ENCODE measurements at regions not wholly inside any gene's neighbourhood (a gene's known extent, or its start where the extent isn't known, plus 50 kb on each side); places are given as distances from the start of the nearest gene placed in this dataset.

GRCh38 chr18:42211201-42211600 lies 256.2 kb downstream of the PIK3C3 start:
- Histone ChIP-seq H3K4me2 (ENCODE audit: extremely low read depth, insufficient read depth, low read length) (no peak overlapping the region), H3K9me3 (ENCODE audit: control insufficient read depth, insufficient read depth, low read depth, low read length) (no peaks in the 10 kb centered on the region), H3K27ac (ENCODE audit: insufficient read depth, low read length) (no peak overlapping the region), H3K4me1 (ENCODE audit: control insufficient read depth, extremely low read depth, insufficient read depth, low read length) (no peaks in the 10 kb centered on the region), H3K9ac (ENCODE audit: insufficient read depth, low read length) (no peak overlapping the region), H3K27me3 (ENCODE audit: control insufficient read depth, insufficient read depth, low read length) (no peaks in the 10 kb centered on the region), H3K4me3 (replicated peaks in 1 of 4; ENCODE audit: control extremely low read depth in 1 of 4, insufficient read depth in 1 of 4, low read depth in 3 of 4, low read length in 4 of 4) (no peak overlapping the region), H2AFZ (ENCODE audit: low read length) (no peak overlapping the region), H4K20me1 (ENCODE audit: control insufficient read depth, extremely low read depth, insufficient read depth, low read length) (no peaks in the 10 kb centered on the region), H3K79me2 (ENCODE audit: control insufficient read depth, insufficient read depth, low read length) (no peaks in the 10 kb centered on the region), H3K36me3 (ENCODE audit: control insufficient read depth, insufficient read depth, low read length) (no peaks in the 10 kb centered on the region)
- TF ChIP-seq CTCF (conservative IDR thresholded peaks at IDR 0.05 in 1 of 2, IDR thresholded peaks at IDR 0.05 in 1 of 2; ENCODE audit: low read depth in 1 of 2, low read length in 2 of 2) = no peak
- TF ChIP-seq EZH2 (IDR thresholded peaks at IDR 0.05; ENCODE audit: low read length, missing control alignments) = no peak
- DNase-seq (ENCODE audit: low read depth in 2 of 2) = no peak

- Histone ChIP-seq H3K4me3 (replicated peaks in 1 of 4; ENCODE audit: control extremely low read depth in 1 of 4, insufficient read depth in 1 of 4, low read depth in 3 of 4, low read length in 4 of 4) (no peak overlapping the region), H3K9ac (ENCODE audit: insufficient read depth, low read length) (no peak overlapping the region), H3K27me3 (ENCODE audit: control insufficient read depth, insufficient read depth, low read length) (no peaks in the 10 kb centered on the region), H2AFZ (ENCODE audit: low read length) (no peak overlapping the region), H3K36me3 (ENCODE audit: control insufficient read depth, insufficient read depth, low read length) (no peaks in the 10 kb centered on the region), H4K20me1 (ENCODE audit: control insufficient read depth, extremely low read depth, insufficient read depth, low read length) (no peaks in the 10 kb centered on the region), H3K9me3 (ENCODE audit: control insufficient read depth, insufficient read depth, low read depth, low read length) (no peaks in the 10 kb centered on the region), H3K4me2 (ENCODE audit: extremely low read depth, insufficient read depth, low read length) (no peak overlapping the region), H3K4me1 (ENCODE audit: control insufficient read depth, extremely low read depth, insufficient read depth, low read length) (no peaks in the 10 kb centered on the region), H3K79me2 (ENCODE audit: control insufficient read depth, insufficient read depth, low read length) (no peaks in the 10 kb centered on the region), H3K27ac (ENCODE audit: insufficient read depth, low read length) (no peak overlapping the region)
- TF ChIP-seq CTCF (conservative IDR thresholded peaks at IDR 0.05 in 1 of 2, IDR thresholded peaks at IDR 0.05 in 1 of 2; ENCODE audit: low read depth in 1 of 2, low read length in 2 of 2) = no peak
- no peak for TF ChIP-seq EZH2 (IDR thresholded peaks at IDR 0.05; ENCODE audit: low read length, missing control alignments)
- no peak for DNase-seq (ENCODE audit: low read depth in 2 of 2)
Measured at GRCh38 chr18:42222557-42222956, 267.5 kb downstream of the PIK3C3 start.

GRCh38 chr18:42228581-42228980 lies 273.5 kb downstream of the PIK3C3 start:
- Histone ChIP-seq H3K4me3 (replicated peaks in 1 of 4; ENCODE audit: control extremely low read depth in 1 of 4, insufficient read depth in 1 of 4, low read depth in 3 of 4, low read length in 4 of 4) (no peak overlapping the region), H2AFZ (ENCODE audit: low read length) (no peak overlapping the region), H3K4me2 (ENCODE audit: extremely low read depth, insufficient read depth, low read length) (no peak overlapping the region), H3K27ac (ENCODE audit: insufficient read depth, low read length) (no peak overlapping the region), H3K79me2 (ENCODE audit: control insufficient read depth, insufficient read depth, low read length) (no peaks in the 10 kb centered on the region), H3K36me3 (ENCODE audit: control insufficient read depth, insufficient read depth, low read length) (no peaks in the 10 kb centered on the region), H3K9me3 (ENCODE audit: control insufficient read depth, insufficient read depth, low read depth, low read length) (no peaks in the 10 kb centered on the region), H3K9ac (ENCODE audit: insufficient read depth, low read length) (no peak overlapping the region), H4K20me1 (ENCODE audit: control insufficient read depth, extremely low read depth, insufficient read depth, low read length) (no peaks in the 10 kb centered on the region), H3K27me3 (ENCODE audit: control insufficient read depth, insufficient read depth, low read length) (no peaks in the 10 kb centered on the region), H3K4me1 (ENCODE audit: control insufficient read depth, extremely low read depth, insufficient read depth, low read length) (no peaks in the 10 kb centered on the region)
- TF ChIP-seq EZH2 (IDR thresholded peaks at IDR 0.05; ENCODE audit: low read length, missing control alignments) (no peak), CTCF (conservative IDR thresholded peaks at IDR 0.05 in 1 of 2, IDR thresholded peaks at IDR 0.05 in 1 of 2; ENCODE audit: low read depth in 1 of 2, low read length in 2 of 2) (no peak)
- DNase-seq (ENCODE audit: low read depth in 2 of 2) = no peak

Data from fibroblast of lung (primary cell).